ENCODE measurements at regions not wholly inside any gene's neighbourhood (a gene's known extent, or its start where the extent isn't known, plus 50 kb on each side); places are given as distances from the start of the nearest gene placed in this dataset.
"Not testable (repeated sequence)": the region's sequence is repeated elsewhere in the genome, so short reads cannot be mapped to it uniquely, and the experiment has no call there.

DNA sequence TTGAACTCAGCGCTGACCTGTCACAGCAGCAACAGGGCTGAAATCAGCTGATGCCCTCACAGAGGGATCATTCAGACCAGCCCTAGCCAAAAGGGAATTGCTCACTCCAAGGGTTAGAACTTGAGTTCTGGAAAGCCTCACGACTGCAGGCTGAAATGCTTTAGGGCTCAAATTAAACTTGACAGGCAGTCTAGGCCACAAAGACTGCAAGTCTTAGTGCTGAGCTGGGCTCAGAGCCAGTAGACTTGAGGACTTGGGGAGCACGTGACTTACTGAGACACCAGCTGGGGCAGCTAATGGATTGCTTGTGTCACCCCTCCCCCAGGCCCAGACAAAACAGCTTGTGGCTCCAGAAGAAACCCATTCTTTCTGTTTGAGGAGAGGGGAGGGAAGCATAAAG, 119.0 kb upstream of the SLC6A14 start:
- no peak overlapping the region for H3K4me3 ChIP-seq
- intact Hi-C loops (cut with DNase I; ENCODE audit: low total_unique reads), result no loop called here
- TF ChIP-seq POLR2A (IDR thresholded peaks at IDR 0.05), result no peak
- TF ChIP-seq, protein P1, sequence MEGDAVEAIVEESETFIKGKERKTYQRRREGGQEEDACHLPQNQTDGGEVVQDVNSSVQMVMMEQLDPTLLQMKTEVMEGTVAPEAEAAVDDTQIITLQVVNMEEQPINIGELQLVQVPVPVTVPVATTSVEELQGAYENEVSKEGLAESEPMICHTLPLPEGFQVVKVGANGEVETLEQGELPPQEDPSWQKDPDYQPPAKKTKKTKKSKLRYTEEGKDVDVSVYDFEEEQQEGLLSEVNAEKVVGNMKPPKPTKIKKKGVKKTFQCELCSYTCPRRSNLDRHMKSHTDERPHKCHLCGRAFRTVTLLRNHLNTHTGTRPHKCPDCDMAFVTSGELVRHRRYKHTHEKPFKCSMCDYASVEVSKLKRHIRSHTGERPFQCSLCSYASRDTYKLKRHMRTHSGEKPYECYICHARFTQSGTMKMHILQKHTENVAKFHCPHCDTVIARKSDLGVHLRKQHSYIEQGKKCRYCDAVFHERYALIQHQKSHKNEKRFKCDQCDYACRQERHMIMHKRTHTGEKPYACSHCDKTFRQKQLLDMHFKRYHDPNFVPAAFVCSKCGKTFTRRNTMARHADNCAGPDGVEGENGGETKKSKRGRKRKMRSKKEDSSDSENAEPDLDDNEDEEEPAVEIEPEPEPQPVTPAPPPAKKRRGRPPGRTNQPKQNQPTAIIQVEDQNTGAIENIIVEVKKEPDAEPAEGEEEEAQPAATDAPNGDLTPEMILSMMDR (IDR thresholded peaks at IDR 0.05), result no peak
- no peaks in the 10 kb centered on the region for H3K36me3 ChIP-seq
- no peaks in the 10 kb centered on the region for H3K9me3 ChIP-seq
- DNase-seq, result no peak
- H3K27me3 ChIP-seq, result no peaks in the 10 kb centered on the region
- H3K27ac ChIP-seq, result no peak overlapping the region
- no peaks in the 10 kb centered on the region for H3K4me1 ChIP-seq

- H3K27ac ChIP-seq, result no peak overlapping the region
- TF ChIP-seq, protein P1 (IDR thresholded peaks at IDR 0.05), result no peak
- no peak for TF ChIP-seq POLR2A (IDR thresholded peaks at IDR 0.05)
- no peaks in the 10 kb centered on the region for H3K27me3 ChIP-seq
- H3K4me1 ChIP-seq, result no peaks in the 10 kb centered on the region
- H3K4me3 ChIP-seq, result no peak overlapping the region
- DNase-seq, result no peak
- intact Hi-C loops (cut with DNase I; ENCODE audit: low total_unique reads), result no loop called here
- no peaks in the 10 kb centered on the region for H3K36me3 ChIP-seq
- no peaks in the 10 kb centered on the region for H3K9me3 ChIP-seq
Observed at GRCh38 chrX:116318672-116319071, 117.7 kb upstream of the SLC6A14 start.

DNA sequence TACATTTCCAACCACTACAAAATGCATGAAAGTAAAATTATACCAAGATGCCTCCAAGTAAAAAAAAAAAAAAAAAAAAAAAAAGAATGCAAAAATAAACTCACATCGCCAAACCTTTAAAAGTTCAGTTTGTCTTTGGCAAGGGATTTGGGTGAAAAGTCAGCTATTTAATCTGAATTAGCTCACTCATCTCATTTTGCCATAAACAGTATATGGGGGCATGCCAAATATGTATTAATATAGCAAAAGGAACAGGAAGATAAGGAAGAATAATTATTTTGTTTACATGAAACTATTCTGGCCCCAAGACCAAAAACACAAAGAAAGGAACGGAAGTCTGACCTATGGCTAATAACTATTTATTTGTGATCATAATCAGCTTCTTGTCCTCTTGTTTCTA, 114.7 kb upstream of the SLC6A14 start:
- intact Hi-C loops (cut with DNase I; ENCODE audit: low total_unique reads), result no loop called here
- DNase-seq, result no peak

DNA sequence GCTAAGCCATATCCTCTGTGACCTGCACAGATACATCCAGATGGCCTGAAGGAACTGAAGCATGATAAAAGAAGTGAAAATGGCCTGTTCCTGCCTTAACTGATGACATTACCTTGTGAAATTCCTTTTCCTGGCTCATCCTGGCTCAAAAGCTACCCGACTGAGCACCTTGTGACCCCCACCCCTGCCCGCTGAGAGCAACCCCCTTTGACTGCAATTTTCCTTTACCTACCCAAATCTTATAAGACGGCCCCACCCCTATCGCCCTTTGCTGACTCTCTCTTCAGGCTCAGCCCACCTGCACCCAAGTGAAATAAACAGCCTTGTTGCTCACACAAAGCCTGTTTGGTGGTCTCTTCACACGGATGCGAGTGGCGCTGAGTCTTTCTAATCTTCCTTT, 104.4 kb upstream of the SLC6A14 start:
- H3K27me3 ChIP-seq; H3K9me3 ChIP-seq; DNase-seq; H3K4me1 ChIP-seq; H3K4me3 ChIP-seq; H3K36me3 ChIP-seq; H3K27ac ChIP-seq; intact Hi-C loops (cut with DNase I; ENCODE audit: low total_unique reads): not testable (repeated sequence)

More for the DNA sequence above, 114.7 kb upstream of the SLC6A14 start:
- Histone ChIP-seq H3K27me3 (no peaks in the 10 kb centered on the region), H3K9me3 (no peaks in the 10 kb centered on the region), H3K4me3 (no peak overlapping the region), H3K27ac (no peak overlapping the region), H3K36me3 (no peaks in the 10 kb centered on the region), H3K4me1 (no peaks in the 10 kb centered on the region)
- TF ChIP-seq, protein P1 (IDR thresholded peaks at IDR 0.05), result no peak
- TF ChIP-seq POLR2A (IDR thresholded peaks at IDR 0.05), result no peak

DNA sequence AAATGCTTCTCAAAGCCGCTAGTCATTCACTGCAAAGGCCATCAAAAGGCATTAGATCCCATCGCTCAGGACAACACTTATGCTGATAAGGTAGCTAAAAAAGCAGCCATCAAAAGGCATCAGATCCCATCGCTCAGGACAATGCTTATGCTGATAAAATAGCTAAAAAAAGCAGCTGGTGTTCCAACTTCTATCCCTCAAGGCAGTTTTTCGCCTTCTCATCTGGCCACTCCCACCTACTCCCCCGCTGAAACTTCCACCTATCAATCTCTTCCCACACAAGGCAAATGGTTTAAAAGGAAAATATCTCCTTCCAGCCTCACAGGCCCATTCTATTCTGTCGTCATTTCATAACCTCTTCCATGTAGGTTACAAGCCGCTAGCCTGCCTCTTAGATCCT, 101.6 kb upstream of the SLC6A14 start:
- H3K27me3 ChIP-seq; intact Hi-C loops (cut with DNase I; ENCODE audit: low total_unique reads); H3K27ac ChIP-seq; H3K36me3 ChIP-seq; H3K4me1 ChIP-seq; H3K4me3 ChIP-seq; DNase-seq; H3K9me3 ChIP-seq: not testable (repeated sequence)

GRCh38 chrX:116339407-116339806, 97.0 kb upstream of the SLC6A14 start:
- DNase-seq, result no peak
- no peaks in the 10 kb centered on the region for H3K27me3 ChIP-seq
- H3K4me3 ChIP-seq, result no peak overlapping the region
- no peaks in the 10 kb centered on the region for H3K9me3 ChIP-seq
- intact Hi-C loops (cut with DNase I; ENCODE audit: low total_unique reads), result no loop called here
- no peak overlapping the region for H3K27ac ChIP-seq
- TF ChIP-seq, protein P1 (IDR thresholded peaks at IDR 0.05), result no peak
- no peak for TF ChIP-seq POLR2A (IDR thresholded peaks at IDR 0.05)
- H3K4me1 ChIP-seq, result no peaks in the 10 kb centered on the region
- no peaks in the 10 kb centered on the region for H3K36me3 ChIP-seq
